IMR-90 (cell line): ENCODE measurements at regions not wholly inside any gene's neighbourhood (a gene's known extent, or its start where the extent isn't known, plus 50 kb on each side); places are given as distances from the start of the nearest gene placed in this dataset.

Experiments
- ATAC-seq: fragments of 200-7000 bp; cut with Tn5 transposase; 2 replicates; pipeline ENCODE4 v1.9.1; 2020; ENCODE audit warnings: low read depth, mild to moderate bottlenecking, moderate library complexity
- BruUV-seq: library from RNA; stranded (reverse); fragments of 400-500 nt; replicated peaks from 2 replicates; lab custom pipeline; 2021; lab: Mats Ljungman, UMichigan
- CTCF ChIA-PET: fragments of 300-600 bp; formaldehyde crosslinking; extraction: SDS; loops from one replicate; lab custom pipeline; 2021; ENCODE audit warnings: antibody characterized with exemption; lab: Yijun Ruan, JAX
- POLR2A ChIA-PET: fragments of 300-600 bp; sonication (Branson Sonifier 250); formaldehyde crosslinking; loops from one replicate; lab custom pipeline; 2022; ENCODE audit warnings: antibody characterized with exemption; ENCODE audit not compliant: unreplicated experiment; lab: Charles Lee
- DNase-seq: peaks from one replicate; pipeline ENCODE4 v3.0.0; 2013
- H2AFZ ChIP-seq: replicated peaks from 2 replicates; pipeline ENCODE3; 2013; ENCODE audit warnings: low read length, mild to moderate bottlenecking; ENCODE audit not compliant: poor library complexity
- H2AK5ac ChIP-seq: 2 replicates; pipeline ENCODE4 v1.6.1; 2013; ENCODE audit warnings: low read depth, low read length, inconsistent platforms
- H2AK9ac ChIP-seq: replicated peaks from 2 replicates; pipeline ENCODE3; 2013; ENCODE audit warnings: mild to moderate bottlenecking, low read depth, low read length, moderate library complexity; ENCODE audit not compliant: poor library complexity
- H2BK120ac ChIP-seq: 2 replicates; pipeline ENCODE4 v1.6.1; 2013; ENCODE audit warnings: low read depth, low read length, inconsistent platforms
- H2BK15ac ChIP-seq: 3 replicates; pipeline ENCODE4 v1.6.1; 2013; ENCODE audit warnings: low read depth, low read length, inconsistent platforms
- H2BK20ac ChIP-seq: 2 replicates; pipeline ENCODE4 v1.6.1; 2013; ENCODE audit warnings: low read depth, mild to moderate bottlenecking, inconsistent platforms, low read length, moderate library complexity
- H2BK5ac ChIP-seq: 2 replicates; pipeline ENCODE4 v1.6.1; 2013; ENCODE audit warnings: mild to moderate bottlenecking, low read depth, low read length, inconsistent platforms; ENCODE audit not compliant: poor library complexity, severe bottlenecking
- H3K14ac ChIP-seq: replicated peaks from 2 replicates; pipeline ENCODE4 v1.6.1; 2013; ENCODE audit warnings: low read depth, low read length, inconsistent platforms
- H3K18ac ChIP-seq: 2 replicates; pipeline ENCODE4 v1.6.1; 2013; ENCODE audit warnings: low read depth, low read length, control low read depth
- H3K23ac ChIP-seq: 2 replicates; pipeline ENCODE4 v1.6.1; 2013; ENCODE audit warnings: low read depth, low read length, inconsistent platforms
- H3K27ac ChIP-seq: 2 replicates; pipeline ENCODE4 v1.5.1; 2013; ENCODE audit warnings: mild to moderate bottlenecking, control low read depth, low read length; ENCODE audit not compliant: insufficient read depth
- H3K27me3 ChIP-seq: 2 replicates; pipeline ENCODE4 v1.6.1; 2013; ENCODE audit warnings: low read length; ENCODE audit not compliant: control insufficient read depth, insufficient read depth
- H3K36me3 ChIP-seq: 2 replicates; pipeline ENCODE4 v1.6.1; 2013; ENCODE audit warnings: low read length, mixed read lengths; ENCODE audit not compliant: control insufficient read depth, insufficient read depth
- H3K4ac ChIP-seq: 2 replicates; pipeline ENCODE4 v1.6.1; 2013; ENCODE audit warnings: low read depth, low read length, inconsistent platforms
- H3K4me1 ChIP-seq: 2 replicates; pipeline ENCODE4 v1.6.1; 2013; ENCODE audit warnings: low read length, mixed read lengths; ENCODE audit not compliant: control insufficient read depth, insufficient read depth
- H3K4me2 ChIP-seq: 2 replicates; pipeline ENCODE4 v1.6.1; 2013; ENCODE audit warnings: low read depth, mild to moderate bottlenecking, control low read depth, low read length, moderate library complexity
- H3K4me3 ChIP-seq: 2 replicates; pipeline ENCODE4 v1.5.1; 2013; ENCODE audit warnings: low read depth, mild to moderate bottlenecking, control low read depth, low read length, moderate library complexity; ENCODE audit not compliant: insufficient read depth
- H3K56ac ChIP-seq: 2 replicates; pipeline ENCODE4 v1.6.1; 2013; ENCODE audit warnings: low read length, inconsistent platforms; ENCODE audit not compliant: insufficient read depth; ENCODE audit errors: extremely low read depth
- H3K79me1 ChIP-seq, 2 experiments: 2 replicates each; pipeline ENCODE4 v1.6.1; 2013; ENCODE audit warnings: low read length in 2 of 2, inconsistent platforms in 1 of 2, low read depth in 1 of 2
- H3K9ac ChIP-seq: 2 replicates; pipeline ENCODE4 v1.6.1; 2013; ENCODE audit warnings: low read depth, low read length, control low read depth
- H3K9me1 ChIP-seq: 2 replicates; pipeline ENCODE4 v1.6.1; 2013; ENCODE audit warnings: low read length, inconsistent platforms; ENCODE audit not compliant: insufficient read depth
- H3K9me3 ChIP-seq: 2 replicates; pipeline ENCODE4 v1.6.1; 2013; ENCODE audit warnings: low read length; ENCODE audit not compliant: control insufficient read depth, insufficient read depth
- H4K20me1 ChIP-seq: 2 replicates; pipeline ENCODE4 v1.6.1; 2013; ENCODE audit warnings: low read length, inconsistent platforms; ENCODE audit not compliant: insufficient read depth
- H4K5ac ChIP-seq: 2 replicates; pipeline ENCODE4 v1.6.1; 2013; ENCODE audit warnings: mild to moderate bottlenecking, low read depth, low read length, control low read depth
- H4K8ac ChIP-seq, 2 experiments: 2 replicates each; pipeline ENCODE4 v1.6.1; 2013; ENCODE audit warnings: low read depth in 2 of 2, low read length in 2 of 2, control low read depth in 1 of 2, inconsistent platforms in 1 of 2
- H4K91ac ChIP-seq: 2 replicates; pipeline ENCODE4 v1.6.1; 2013; ENCODE audit warnings: low read depth, low read length, inconsistent platforms; ENCODE audit not compliant: insufficient read depth
- CEBPB ChIP-seq: IDR thresholded peaks from 2 replicates; pipeline ENCODE4 v1.6.1; 2012; ENCODE audit warnings: low read depth, low read length, improper control_type of control experiment
- MXI1 ChIP-seq: IDR thresholded peaks from 2 replicates; pipeline ENCODE4 v1.6.1; 2012; ENCODE audit warnings: low read depth, mild to moderate bottlenecking, low read length, moderate library complexity, borderline replicate concordance
- WGBS, 2 experiments: methylation state at CpG; one replicate each; pipeline versions ENCODE4 v1.1.5 to v1.1.7; 2013; ENCODE audit warnings: missing lambda C conversion rate in 2 of 2; ENCODE audit not compliant: insufficient read length in 1 of 2; ENCODE audit errors: extremely low coverage in 2 of 2; 5-methylcytosine and 5-hydroxymethylcytosine counted together
- dilution Hi-C: fragments of 300-500 bp; cut with HindIII; formaldehyde crosslinking; loops from one replicate; pipeline ENCODE4 v1.14.3; 2018; ENCODE audit warnings: low sequenced_read_pairs; ENCODE audit not compliant: unreplicated experiment
- in situ Hi-C: fragments of 300-500 bp; cut with MboI; formaldehyde crosslinking; loops from 3 replicates; pipeline ENCODE4 v1.14.3; 2019; ENCODE audit warnings: low sequenced_read_pairs, inconsistent platforms, mixed read lengths
- intact Hi-C: fragments of 100-400 bp; cut with micrococcal nuclease; formaldehyde crosslinking; loops from 2 replicates; pipeline ENCODE4 v1.10.0; 2022

DNA sequence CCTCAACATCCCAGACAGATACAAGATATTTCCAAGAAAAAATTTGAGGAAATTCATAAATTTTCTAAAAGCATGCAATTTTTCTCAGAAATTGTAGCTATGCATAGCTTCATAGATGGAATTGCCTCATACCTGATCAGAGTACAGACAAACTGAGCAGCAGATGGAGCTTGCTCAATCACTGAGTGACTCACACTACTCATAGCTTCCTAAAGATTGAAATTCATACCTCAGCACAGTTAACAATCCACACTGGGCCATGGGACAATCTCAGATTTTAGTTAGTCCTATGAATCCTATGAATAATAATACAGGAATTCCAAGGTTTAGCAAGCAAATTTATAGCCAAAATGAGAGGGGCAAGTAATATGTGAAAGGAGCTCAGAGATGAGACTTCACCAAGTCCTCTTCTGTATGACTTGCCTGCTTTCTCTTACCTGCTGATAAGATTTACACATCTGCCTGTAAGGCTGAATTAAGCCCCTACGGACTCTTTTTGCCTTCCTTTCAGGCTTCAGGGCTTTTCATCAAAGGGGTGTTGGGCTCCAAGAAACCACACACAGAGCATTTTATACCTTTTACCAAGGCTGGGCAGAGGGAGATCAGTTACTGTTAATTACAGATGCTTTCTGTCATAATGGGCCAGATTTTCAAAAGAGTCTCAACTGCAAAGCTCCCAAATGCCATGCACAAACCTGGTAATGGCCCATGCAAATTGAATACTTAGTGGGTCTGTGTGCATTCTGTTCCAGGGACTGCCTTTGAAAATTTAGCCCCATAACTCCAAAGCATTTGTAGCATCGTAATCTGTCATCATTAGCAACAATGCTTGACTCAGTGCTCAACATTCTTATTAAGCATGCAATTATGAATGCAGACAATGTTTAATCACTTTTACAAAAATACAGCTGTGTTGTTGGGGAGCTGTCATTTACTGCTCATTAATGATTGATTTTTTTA is 439.3 kb downstream of the DTWD2 start:
- H2AFZ ChIP-seq: no peak overlapping the region
- BruUV-seq: no TSS peak
- H3K9me1 ChIP-seq: no peaks in the 10 kb centered on the region
- no peak overlapping the region for H2BK20ac ChIP-seq
- TF ChIP-seq CEBPB: peak; percentile 61
- no peak for TF ChIP-seq MXI1
- no CpG with 5 or more reads among the region's 2 CpGs for WGBS, 2 experiments
- no peak overlapping the region for H3K4ac ChIP-seq
- CTCF ChIA-PET: interaction anchor here (1.1 kb wide), 1 partner anchor 243 kb away, joined by 3 read pairs; no protein-coding TSS in a partner anchor
- no peak overlapping the region for H3K56ac ChIP-seq
- no peak overlapping the region for H3K4me2 ChIP-seq
- DNase-seq: peak; percentile 28
- no peak overlapping the region for H3K23ac ChIP-seq
- H3K9ac ChIP-seq: no peak overlapping the region
- H3K4me3 ChIP-seq: no peak overlapping the region
- POLR2A ChIA-PET: no interaction called here
- H2BK120ac ChIP-seq: no peak overlapping the region
- no peak overlapping the region for H2AK9ac ChIP-seq
- H3K4me1 ChIP-seq: no peaks in the 10 kb centered on the region
- dilution Hi-C loops: no loop called here
- no peak overlapping the region for H3K27ac ChIP-seq
- H3K36me3 ChIP-seq: no peaks in the 10 kb centered on the region
- ATAC-seq: peak; percentile 72
- no peak overlapping the region for H2BK15ac ChIP-seq
- H4K91ac ChIP-seq: no peak overlapping the region
- in situ Hi-C loops: no loop called here
- no peaks in the 10 kb centered on the region for H3K27me3 ChIP-seq
- no peak overlapping the region for H4K8ac ChIP-seq
- H3K9me3 ChIP-seq: 0 out of 2 replicates have a peak, but pooled peaks cover 5% of the 10 kb centered on the region
- no peak overlapping the region for H2AK5ac ChIP-seq
- no peak overlapping the region for H3K14ac ChIP-seq
- H4K5ac ChIP-seq: no peak overlapping the region
- no peaks in the 10 kb centered on the region for H4K20me1 ChIP-seq
- no peak overlapping the region for H2BK5ac ChIP-seq
- intact Hi-C loops: no loop called here
- no peak overlapping the region for H3K18ac ChIP-seq
- no peaks in the 10 kb centered on the region for H3K79me1 ChIP-seq
